ENCODE measurements at regions not wholly inside any gene's neighbourhood (a gene's known extent, or its start where the extent isn't known, plus 50 kb on each side); places are given as distances from the start of the nearest gene placed in this dataset.

DNA sequence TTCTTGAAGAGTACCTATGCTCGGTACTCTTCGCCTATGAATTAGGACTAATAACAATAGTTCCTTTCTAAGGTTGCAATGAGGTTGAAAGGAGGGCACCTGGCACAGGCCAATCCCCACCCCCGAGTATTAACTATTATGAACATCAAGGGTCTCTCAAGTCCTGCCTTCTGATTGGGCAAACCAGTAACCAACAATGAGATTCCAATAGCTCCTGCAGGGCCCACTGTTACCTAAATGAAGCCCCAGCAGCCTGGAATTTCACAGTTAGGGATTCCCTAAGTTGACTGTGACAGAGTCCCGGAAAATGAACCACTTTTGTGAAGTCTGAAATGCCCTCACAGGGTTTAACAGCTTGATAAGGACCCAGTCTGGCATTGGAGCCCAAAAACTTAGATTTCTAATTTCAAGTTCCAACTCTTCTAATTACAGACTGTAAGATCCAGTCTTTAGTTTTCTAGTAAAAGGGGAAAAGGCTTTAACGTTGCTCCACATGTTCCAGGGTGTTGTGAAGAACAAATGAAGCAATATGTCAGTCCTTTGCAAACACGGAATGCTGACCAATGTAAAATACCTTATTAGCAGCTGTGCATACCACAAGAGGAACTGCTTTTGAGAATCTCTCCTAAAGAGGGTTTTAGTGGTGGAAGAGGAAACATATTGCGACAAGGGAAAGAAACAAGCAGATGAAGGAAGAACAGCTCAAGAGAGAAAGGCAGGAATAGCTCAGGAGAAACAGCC lies 277.7 kb upstream of the MAP2 start:
- H3K27me3 Mint-ChIP-seq (ENCODE audit: insufficient read depth): no peaks in the 10 kb centered on the region
- TF ChIP-seq, protein P1, sequence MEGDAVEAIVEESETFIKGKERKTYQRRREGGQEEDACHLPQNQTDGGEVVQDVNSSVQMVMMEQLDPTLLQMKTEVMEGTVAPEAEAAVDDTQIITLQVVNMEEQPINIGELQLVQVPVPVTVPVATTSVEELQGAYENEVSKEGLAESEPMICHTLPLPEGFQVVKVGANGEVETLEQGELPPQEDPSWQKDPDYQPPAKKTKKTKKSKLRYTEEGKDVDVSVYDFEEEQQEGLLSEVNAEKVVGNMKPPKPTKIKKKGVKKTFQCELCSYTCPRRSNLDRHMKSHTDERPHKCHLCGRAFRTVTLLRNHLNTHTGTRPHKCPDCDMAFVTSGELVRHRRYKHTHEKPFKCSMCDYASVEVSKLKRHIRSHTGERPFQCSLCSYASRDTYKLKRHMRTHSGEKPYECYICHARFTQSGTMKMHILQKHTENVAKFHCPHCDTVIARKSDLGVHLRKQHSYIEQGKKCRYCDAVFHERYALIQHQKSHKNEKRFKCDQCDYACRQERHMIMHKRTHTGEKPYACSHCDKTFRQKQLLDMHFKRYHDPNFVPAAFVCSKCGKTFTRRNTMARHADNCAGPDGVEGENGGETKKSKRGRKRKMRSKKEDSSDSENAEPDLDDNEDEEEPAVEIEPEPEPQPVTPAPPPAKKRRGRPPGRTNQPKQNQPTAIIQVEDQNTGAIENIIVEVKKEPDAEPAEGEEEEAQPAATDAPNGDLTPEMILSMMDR (IDR thresholded peaks at IDR 0.05): no peak
- no peak overlapping the region for H3K4me3 Mint-ChIP-seq
- H3K9me3 Mint-ChIP-seq: peaks cover 28% of the 10 kb centered on the region
- no peaks in the 10 kb centered on the region for H3K4me1 Mint-ChIP-seq (ENCODE audit: low read depth)
- H3K36me3 Mint-ChIP-seq (ENCODE audit: low read depth): no peaks in the 10 kb centered on the region
- DNase-seq: no peak
- no peak overlapping the region for H3K27ac Mint-ChIP-seq

DNA sequence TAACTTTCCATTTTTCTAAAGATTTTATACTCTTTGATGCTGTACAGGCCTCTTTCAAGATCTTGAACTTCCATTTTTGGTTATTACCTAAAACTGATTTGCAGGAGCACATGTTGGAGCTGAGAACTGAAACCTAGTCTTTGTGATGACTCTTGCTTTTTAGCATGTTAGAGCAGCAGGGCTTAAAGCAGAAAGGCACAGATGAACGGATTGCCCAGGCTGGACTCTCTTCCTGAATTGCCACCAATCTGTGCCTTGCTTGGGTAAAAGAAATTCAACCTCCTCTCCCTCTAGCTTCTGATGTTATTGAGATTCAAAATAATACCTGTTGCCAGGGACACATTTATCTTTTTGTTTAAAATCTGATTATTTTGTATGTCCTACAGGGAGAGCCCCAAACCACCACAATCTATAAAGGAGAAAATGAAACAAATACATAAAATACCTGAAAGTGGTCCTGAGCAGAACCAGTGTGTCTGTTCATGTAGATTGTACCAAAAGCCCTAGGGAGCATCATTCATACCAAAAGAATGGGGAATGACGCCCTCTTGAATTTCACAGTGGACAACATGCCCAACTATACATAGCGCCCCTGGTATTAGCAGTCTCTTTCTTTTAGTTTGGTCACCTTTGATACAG lies 277.0 kb upstream of the MAP2 start:
- H3K36me3 Mint-ChIP-seq (ENCODE audit: low read depth): no peaks in the 10 kb centered on the region
- TF ChIP-seq, protein P1 (IDR thresholded peaks at IDR 0.05): no peak
- no peak overlapping the region for H3K4me3 Mint-ChIP-seq
- H3K9me3 Mint-ChIP-seq: peaks cover 27% of the 10 kb centered on the region
- DNase-seq: no peak
- no peaks in the 10 kb centered on the region for H3K27me3 Mint-ChIP-seq (ENCODE audit: insufficient read depth)
- H3K27ac Mint-ChIP-seq: no peak overlapping the region
- H3K4me1 Mint-ChIP-seq (ENCODE audit: low read depth): no peaks in the 10 kb centered on the region

DNA sequence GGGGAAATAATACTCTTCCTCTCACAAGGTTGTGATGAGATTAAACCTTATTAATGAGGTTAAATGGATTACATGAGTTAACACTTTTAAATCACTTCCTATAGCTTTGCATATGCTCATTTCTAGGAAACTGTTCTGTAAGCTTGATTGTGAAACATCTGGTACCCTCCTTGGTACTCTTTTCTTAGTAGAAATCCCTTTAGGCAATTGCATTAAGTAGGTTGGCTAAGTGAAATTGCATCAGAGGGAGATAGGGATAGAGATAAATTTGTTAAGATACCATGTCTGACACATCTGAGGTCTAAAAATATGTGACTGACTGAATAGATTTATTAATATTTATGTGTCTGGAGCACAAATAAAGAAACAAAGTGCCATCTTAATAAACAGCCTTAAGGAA lies 275.9 kb upstream of the MAP2 start:
- TF ChIP-seq, protein P1 (IDR thresholded peaks at IDR 0.05): no peak
- no peaks in the 10 kb centered on the region for H3K36me3 Mint-ChIP-seq (ENCODE audit: low read depth)
- H3K4me3 Mint-ChIP-seq: no peak overlapping the region
- peaks cover 17% of the 10 kb centered on the region for H3K9me3 Mint-ChIP-seq
- no peak for DNase-seq
- H3K27ac Mint-ChIP-seq: no peak overlapping the region
- H3K27me3 Mint-ChIP-seq (ENCODE audit: insufficient read depth): no peaks in the 10 kb centered on the region
- H3K4me1 Mint-ChIP-seq (ENCODE audit: low read depth): no peaks in the 10 kb centered on the region

DNA sequence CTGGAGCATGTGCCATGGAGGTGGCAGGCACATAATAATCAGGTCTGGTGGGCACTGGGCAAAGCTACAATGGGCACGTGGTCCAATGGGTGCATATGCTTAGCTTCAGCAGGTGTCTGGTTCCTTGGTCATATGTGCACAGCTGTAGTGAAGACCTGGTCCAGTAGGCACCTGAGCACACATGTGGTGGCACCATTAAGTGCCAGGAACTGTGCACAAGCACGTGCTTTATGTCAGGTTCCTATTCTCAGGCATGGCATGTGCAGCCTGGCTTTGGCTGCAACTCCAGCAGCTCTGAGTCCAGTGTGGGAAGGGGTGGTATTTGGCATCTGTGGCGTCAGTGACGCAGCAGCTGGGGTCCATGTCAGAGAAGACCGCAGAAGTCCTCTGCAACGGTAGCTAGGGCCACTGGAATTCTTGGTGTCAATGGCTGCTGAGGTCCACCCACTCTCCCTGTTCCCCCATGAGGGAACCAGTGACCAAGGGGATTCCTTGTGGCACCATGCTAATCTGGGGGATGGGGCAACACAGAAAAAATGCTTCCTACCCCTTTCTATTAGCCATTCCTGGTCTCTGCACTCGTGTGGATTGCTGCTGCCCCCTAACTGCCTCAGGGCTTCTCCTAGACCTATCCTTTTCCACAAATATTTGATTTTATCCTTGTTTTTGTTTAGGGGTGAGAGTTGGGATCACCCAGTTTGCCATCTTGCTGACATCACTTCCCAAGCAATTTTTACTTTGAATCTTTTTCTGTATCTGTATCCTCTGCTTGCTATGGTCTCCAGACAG lies 262.9 kb upstream of the MAP2 start:
- no peaks in the 10 kb centered on the region for H3K27me3 Mint-ChIP-seq (ENCODE audit: insufficient read depth)
- H3K27ac Mint-ChIP-seq: no peak overlapping the region
- no peaks in the 10 kb centered on the region for H3K4me1 Mint-ChIP-seq (ENCODE audit: low read depth)

DNA sequence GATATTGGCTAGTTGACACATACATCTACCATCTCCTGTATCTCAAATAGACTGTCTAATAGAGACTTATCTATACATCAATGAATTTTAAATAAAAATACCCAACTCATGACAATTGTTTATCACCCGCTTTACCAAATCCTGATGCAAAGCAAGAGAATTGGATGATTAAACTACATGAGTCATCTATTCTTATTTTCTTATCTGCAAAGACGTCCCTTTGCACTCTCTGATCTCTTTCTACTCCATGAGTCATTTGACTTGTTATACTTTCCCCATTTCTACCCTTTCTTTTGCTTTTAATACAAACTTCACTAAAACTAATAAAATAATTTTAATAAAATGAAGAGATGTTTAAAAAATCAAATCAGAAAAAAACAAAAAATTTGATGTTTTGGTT lies 261.7 kb upstream of the MAP2 start:
- no peak overlapping the region for H3K4me3 Mint-ChIP-seq
- H3K27me3 Mint-ChIP-seq (ENCODE audit: insufficient read depth): no peaks in the 10 kb centered on the region
- H3K27ac Mint-ChIP-seq: no peak overlapping the region
- TF ChIP-seq, protein P1 (IDR thresholded peaks at IDR 0.05): no peak
- H3K9me3 Mint-ChIP-seq: peaks cover 14% of the 10 kb centered on the region
- no peak for DNase-seq
- no peaks in the 10 kb centered on the region; the same call in 1 of the 2 replicates for H3K36me3 Mint-ChIP-seq (ENCODE audit: low read depth)
- no peaks in the 10 kb centered on the region for H3K4me1 Mint-ChIP-seq (ENCODE audit: low read depth)

More for the DNA sequence above, 262.9 kb upstream of the MAP2 start:
- Mint-ChIP-seq H3K9me3 (peaks cover 16% of the 10 kb centered on the region), H3K4me3 (no peak overlapping the region), H3K36me3 (ENCODE audit: low read depth) (no peaks in the 10 kb centered on the region; the same call in 1 of the 2 replicates)
- TF ChIP-seq, protein P1 (IDR thresholded peaks at IDR 0.05): no peak
- DNase-seq: no peak
